ENCODE measurements at regions not wholly inside any gene's neighbourhood (a gene's known extent, or its start where the extent isn't known, plus 50 kb on each side); places are given as distances from the start of the nearest gene placed in this dataset.

DNA sequence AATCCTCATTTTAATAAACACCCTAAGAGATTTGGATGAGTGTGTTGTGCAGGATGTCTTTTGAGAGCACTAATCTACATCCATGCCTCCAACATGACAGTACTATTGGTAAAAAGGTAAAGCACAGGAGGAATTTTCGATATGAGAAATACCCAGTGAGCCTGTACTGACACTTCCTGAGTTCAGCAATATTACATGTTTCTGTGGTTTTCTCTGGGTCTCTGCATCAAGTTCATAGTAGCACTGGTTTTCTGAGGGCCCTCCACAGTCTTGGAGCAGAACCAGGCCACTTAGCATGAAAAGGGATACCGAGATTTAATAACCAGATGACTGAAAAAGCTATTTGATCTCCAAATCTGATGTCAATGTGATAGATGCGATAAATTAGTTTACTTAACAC, 524.1 kb downstream of the TMEM38B start:
- Histone ChIP-seq H3K9ac (ENCODE audit: low read depth, low read length) (no peak overlapping the region), H3K9me3 (ENCODE audit: insufficient read depth, low read length, severe bottlenecking) (no peaks in the 10 kb centered on the region), H3K4me2 (ENCODE audit: insufficient read depth, low read length) (no peak overlapping the region), H2AFZ (ENCODE audit: low read depth, low read length) (no peak overlapping the region), H3K4me1 (ENCODE audit: insufficient read depth, low read length) (no peaks in the 10 kb centered on the region), H3K79me2 (ENCODE audit: insufficient read depth, low read length) (no peaks in the 10 kb centered on the region), H3K36me3 (ENCODE audit: insufficient read depth, low read length) (no peaks in the 10 kb centered on the region), H3K27ac (ENCODE audit: low read length) (no peak overlapping the region), H3K27me3 (ENCODE audit: insufficient read depth, low read length, poor library complexity) (no peaks in the 10 kb centered on the region), H3K4me3 (ENCODE audit: low read depth in 1 of 2, low read length in 2 of 2) (no peak overlapping the region), H4K20me1 (ENCODE audit: insufficient read depth, low read length) (no peaks in the 10 kb centered on the region)
- DNase-seq (no peak), ATAC-seq (ENCODE audit: insufficient read depth, low read depth) (no peak)
- TF ChIP-seq, protein P1, sequence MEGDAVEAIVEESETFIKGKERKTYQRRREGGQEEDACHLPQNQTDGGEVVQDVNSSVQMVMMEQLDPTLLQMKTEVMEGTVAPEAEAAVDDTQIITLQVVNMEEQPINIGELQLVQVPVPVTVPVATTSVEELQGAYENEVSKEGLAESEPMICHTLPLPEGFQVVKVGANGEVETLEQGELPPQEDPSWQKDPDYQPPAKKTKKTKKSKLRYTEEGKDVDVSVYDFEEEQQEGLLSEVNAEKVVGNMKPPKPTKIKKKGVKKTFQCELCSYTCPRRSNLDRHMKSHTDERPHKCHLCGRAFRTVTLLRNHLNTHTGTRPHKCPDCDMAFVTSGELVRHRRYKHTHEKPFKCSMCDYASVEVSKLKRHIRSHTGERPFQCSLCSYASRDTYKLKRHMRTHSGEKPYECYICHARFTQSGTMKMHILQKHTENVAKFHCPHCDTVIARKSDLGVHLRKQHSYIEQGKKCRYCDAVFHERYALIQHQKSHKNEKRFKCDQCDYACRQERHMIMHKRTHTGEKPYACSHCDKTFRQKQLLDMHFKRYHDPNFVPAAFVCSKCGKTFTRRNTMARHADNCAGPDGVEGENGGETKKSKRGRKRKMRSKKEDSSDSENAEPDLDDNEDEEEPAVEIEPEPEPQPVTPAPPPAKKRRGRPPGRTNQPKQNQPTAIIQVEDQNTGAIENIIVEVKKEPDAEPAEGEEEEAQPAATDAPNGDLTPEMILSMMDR (IDR thresholded peaks at IDR 0.05; ENCODE audit: borderline replicate concordance, extremely low read depth, low read length, poor library complexity, severe bottlenecking): no peak
- no peak for TF ChIP-seq EZH2 (IDR thresholded peaks at IDR 0.05; ENCODE audit: borderline replicate concordance, low read depth, low read length, severe bottlenecking)

DNA sequence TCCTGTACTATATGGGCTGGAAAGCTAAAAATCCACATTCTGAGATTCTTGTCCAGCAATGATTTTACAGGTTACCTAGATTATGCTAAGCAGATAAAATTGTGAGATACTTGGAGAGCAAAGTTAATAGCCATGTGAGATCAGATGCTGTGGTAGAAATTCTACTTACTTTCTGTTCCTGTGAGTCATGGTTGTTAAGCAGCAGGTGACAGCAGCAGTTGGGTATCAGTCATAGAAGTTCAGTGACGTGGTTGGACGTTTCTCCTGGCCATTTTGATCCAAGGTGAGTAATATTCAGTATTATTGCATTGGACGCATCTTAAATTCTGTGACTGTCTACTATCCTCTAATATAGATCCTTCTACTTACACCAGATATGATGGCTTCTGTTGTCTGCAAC, 524.5 kb downstream of the TMEM38B start:
- no peak for TF ChIP-seq EZH2 (IDR thresholded peaks at IDR 0.05; ENCODE audit: borderline replicate concordance, low read depth, low read length, severe bottlenecking)
- TF ChIP-seq, protein P1 (IDR thresholded peaks at IDR 0.05; ENCODE audit: borderline replicate concordance, extremely low read depth, low read length, poor library complexity, severe bottlenecking): no peak
- Histone ChIP-seq H3K4me1 (ENCODE audit: insufficient read depth, low read length) (no peaks in the 10 kb centered on the region), H4K20me1 (ENCODE audit: insufficient read depth, low read length) (no peaks in the 10 kb centered on the region), H3K79me2 (ENCODE audit: insufficient read depth, low read length) (no peaks in the 10 kb centered on the region), H3K9me3 (ENCODE audit: insufficient read depth, low read length, severe bottlenecking) (no peaks in the 10 kb centered on the region), H3K9ac (ENCODE audit: low read depth, low read length) (no peak overlapping the region), H3K4me2 (ENCODE audit: insufficient read depth, low read length) (no peak overlapping the region), H3K27ac (ENCODE audit: low read length) (no peak overlapping the region), H3K36me3 (ENCODE audit: insufficient read depth, low read length) (no peaks in the 10 kb centered on the region), H3K27me3 (ENCODE audit: insufficient read depth, low read length, poor library complexity) (no peaks in the 10 kb centered on the region), H3K4me3 (ENCODE audit: low read depth in 1 of 2, low read length in 2 of 2) (no peak overlapping the region), H2AFZ (ENCODE audit: low read depth, low read length) (no peak overlapping the region)
- ATAC-seq (ENCODE audit: insufficient read depth, low read depth) (no peak), DNase-seq (no peak)

DNA sequence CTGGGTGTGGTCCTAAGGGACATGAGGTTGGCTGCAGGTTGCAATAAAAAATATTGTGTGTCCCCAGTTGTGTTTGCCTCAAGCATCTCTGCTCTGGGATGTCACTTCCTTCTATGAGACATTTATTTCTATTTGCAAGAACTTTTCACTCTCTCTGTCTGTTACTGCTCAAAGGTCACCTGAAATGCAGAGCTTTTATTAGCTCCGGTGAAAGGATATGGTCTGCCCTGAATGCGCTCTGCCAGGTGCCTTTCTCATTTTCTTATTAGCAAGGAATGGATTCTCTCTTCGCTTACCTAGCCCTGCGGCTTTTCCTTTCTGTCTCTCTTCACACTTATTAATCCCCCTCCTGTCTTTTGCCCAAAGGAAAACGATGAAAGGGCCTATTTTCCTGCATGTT, 526.1 kb downstream of the TMEM38B start:
- Histone ChIP-seq H3K9me3 (ENCODE audit: insufficient read depth, low read length, severe bottlenecking) (no peaks in the 10 kb centered on the region), H3K36me3 (ENCODE audit: insufficient read depth, low read length) (no peaks in the 10 kb centered on the region), H2AFZ (ENCODE audit: low read depth, low read length) (no peak overlapping the region), H3K4me1 (ENCODE audit: insufficient read depth, low read length) (no peaks in the 10 kb centered on the region), H4K20me1 (ENCODE audit: insufficient read depth, low read length) (no peaks in the 10 kb centered on the region), H3K79me2 (ENCODE audit: insufficient read depth, low read length) (no peaks in the 10 kb centered on the region), H3K27ac (ENCODE audit: low read length) (no peak overlapping the region), H3K4me3 (ENCODE audit: low read depth in 1 of 2, low read length in 2 of 2) (no peak overlapping the region), H3K27me3 (ENCODE audit: insufficient read depth, low read length, poor library complexity) (no peaks in the 10 kb centered on the region), H3K9ac (ENCODE audit: low read depth, low read length) (no peak overlapping the region), H3K4me2 (ENCODE audit: insufficient read depth, low read length) (no peak overlapping the region)
- no peak for DNase-seq
- TF ChIP-seq, protein P1 (IDR thresholded peaks at IDR 0.05; ENCODE audit: borderline replicate concordance, extremely low read depth, low read length, poor library complexity, severe bottlenecking): no peak
- TF ChIP-seq EZH2 (IDR thresholded peaks at IDR 0.05; ENCODE audit: borderline replicate concordance, low read depth, low read length, severe bottlenecking): no peak
- no peak for ATAC-seq (ENCODE audit: insufficient read depth, low read depth)

DNA sequence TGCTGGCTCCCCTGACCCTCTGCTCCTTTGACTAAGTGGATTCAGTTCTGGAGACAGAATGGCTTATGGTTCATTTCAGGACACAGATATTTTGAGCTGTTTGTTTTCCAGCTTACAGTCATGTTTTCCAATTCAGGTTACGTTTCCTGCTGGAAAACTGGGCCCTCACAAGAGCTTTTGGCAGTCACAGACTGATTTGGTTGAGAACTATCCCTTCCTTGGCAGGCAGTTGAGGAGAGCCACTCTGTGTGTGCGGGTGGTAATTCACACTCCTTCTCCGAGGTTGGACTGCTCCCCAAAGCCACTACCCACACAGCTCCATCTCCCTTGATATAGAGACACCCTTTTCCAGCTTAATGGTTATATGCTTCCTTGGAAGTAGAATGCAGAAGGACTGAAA, 534.5 kb downstream of the TMEM38B start:
- H3K27ac ChIP-seq (ENCODE audit: low read length): no peak overlapping the region
- no peaks in the 10 kb centered on the region for H4K20me1 ChIP-seq (ENCODE audit: insufficient read depth, low read length)
- no peak for TF ChIP-seq EZH2 (IDR thresholded peaks at IDR 0.05; ENCODE audit: borderline replicate concordance, low read depth, low read length, severe bottlenecking)
- TF ChIP-seq, protein P1 (IDR thresholded peaks at IDR 0.05; ENCODE audit: borderline replicate concordance, extremely low read depth, low read length, poor library complexity, severe bottlenecking): no peak
- no peak overlapping the region for H3K9ac ChIP-seq (ENCODE audit: low read depth, low read length)
- DNase-seq (no peak), ATAC-seq (ENCODE audit: insufficient read depth, low read depth) (no peak)
- H3K27me3 ChIP-seq (ENCODE audit: insufficient read depth, low read length, poor library complexity): no peaks in the 10 kb centered on the region
- no peak overlapping the region for H2AFZ ChIP-seq (ENCODE audit: low read depth, low read length)
- H3K9me3 ChIP-seq (ENCODE audit: insufficient read depth, low read length, severe bottlenecking): no peaks in the 10 kb centered on the region
- H3K4me2 ChIP-seq (ENCODE audit: insufficient read depth, low read length): no peak overlapping the region
- no peaks in the 10 kb centered on the region for H3K79me2 ChIP-seq (ENCODE audit: insufficient read depth, low read length)
- no peaks in the 10 kb centered on the region for H3K36me3 ChIP-seq (ENCODE audit: insufficient read depth, low read length)
- no peak overlapping the region for H3K4me3 ChIP-seq (ENCODE audit: low read depth in 1 of 2, low read length in 2 of 2)
- no peaks in the 10 kb centered on the region for H3K4me1 ChIP-seq (ENCODE audit: insufficient read depth, low read length)

Measured in DND-41 (cell line).